Astrocyte (in vitro differentiated cells and primary cell): ENCODE measurements at regions not wholly inside any gene's neighbourhood (a gene's known extent, or its start where the extent isn't known, plus 50 kb on each side); places are given as distances from the start of the nearest gene placed in this dataset.

Experiments used
- DNase-seq: peaks from one replicate; pipeline ENCODE4 v3.0.0-alpha.2; 2010; ENCODE audit warnings: low read depth
- FAIRE-seq: peaks from 2 replicates; lab custom pipeline; 2011; peaks lifted over from hg19 to GRCh38; lab: Jason Lieb, UNC
- H2AFZ ChIP-seq: 2 replicates; pipeline ENCODE4 v1.6.0; 2012; ENCODE audit warnings: low read depth, low read length, inconsistent platforms
- H3K27ac ChIP-seq: 2 replicates; pipeline ENCODE4 v1.5.1; 2011; ENCODE audit warnings: low read depth, low read length, inconsistent platforms
- H3K27me3 ChIP-seq: 2 replicates; pipeline ENCODE4 v1.6.0; 2011; ENCODE audit warnings: low read length, inconsistent platforms; ENCODE audit not compliant: insufficient read depth
- H3K36me3 ChIP-seq: 2 replicates; pipeline ENCODE4 v1.5.1; 2011; ENCODE audit warnings: low read length, inconsistent platforms; ENCODE audit not compliant: insufficient read depth
- H3K4me1 ChIP-seq: 2 replicates; pipeline ENCODE4 v1.5.1; 2011; ENCODE audit warnings: low read length, inconsistent platforms; ENCODE audit not compliant: insufficient read depth
- H3K4me2 ChIP-seq: 2 replicates; pipeline ENCODE4 v1.6.0; 2012; ENCODE audit warnings: low read length, inconsistent platforms
- H3K4me3 ChIP-seq: 2 replicates; pipeline ENCODE4 v1.5.1; 2011; ENCODE audit warnings: low read depth, mild to moderate bottlenecking, low read length, inconsistent platforms; ENCODE audit not compliant: insufficient read depth
- H3K79me2 ChIP-seq: 2 replicates; pipeline ENCODE4 v1.6.0; 2012; ENCODE audit warnings: mild to moderate bottlenecking, low read length, inconsistent platforms; ENCODE audit not compliant: insufficient read depth
- H3K9ac ChIP-seq: 2 replicates; pipeline ENCODE4 v1.6.0; 2012; ENCODE audit warnings: mild to moderate bottlenecking, low read length, inconsistent platforms
- H3K9me3 ChIP-seq: 2 replicates; pipeline ENCODE4 v1.5.1; 2012; ENCODE audit warnings: low read depth, mild to moderate bottlenecking, low read length, inconsistent platforms; ENCODE audit not compliant: insufficient read depth
- H4K20me1 ChIP-seq: 2 replicates; pipeline ENCODE4 v1.6.0; 2012; ENCODE audit warnings: low read length, inconsistent platforms; ENCODE audit not compliant: insufficient read depth
- H3K27ac Mint-ChIP-seq: one replicate; pipeline ENCODE4 v1.8.0; 2021; ENCODE audit warnings: mild to moderate bottlenecking, mixed read lengths; ENCODE audit not compliant: unreplicated experiment
- H3K27me3 Mint-ChIP-seq: one replicate; pipeline ENCODE4 v1.8.0; 2021; ENCODE audit warnings: low read depth, mixed read lengths; ENCODE audit not compliant: unreplicated experiment
- H3K36me3 Mint-ChIP-seq: one replicate; pipeline ENCODE4 v1.8.0; 2021; ENCODE audit warnings: low read depth, mixed read lengths; ENCODE audit not compliant: unreplicated experiment
- H3K4me1 Mint-ChIP-seq: one replicate; pipeline ENCODE4 v1.8.0; 2021; ENCODE audit warnings: low read depth, mixed read lengths; ENCODE audit not compliant: unreplicated experiment
- H3K4me3 Mint-ChIP-seq: one replicate; pipeline ENCODE4 v1.8.0; 2021; ENCODE audit warnings: mild to moderate bottlenecking, moderate library complexity, mixed read lengths; ENCODE audit not compliant: unreplicated experiment
- H3K9me3 Mint-ChIP-seq: one replicate; pipeline ENCODE4 v1.8.0; 2021; ENCODE audit warnings: mild to moderate bottlenecking, mixed read lengths; ENCODE audit not compliant: unreplicated experiment
- EZH2 ChIP-seq: IDR thresholded peaks from 2 replicates; pipeline ENCODE4 v1.6.1; 2012; ENCODE audit warnings: mild to moderate bottlenecking, low read length, inconsistent platforms; ENCODE audit not compliant: insufficient read depth
- TF ChIP-seq, protein P1 (sequence below): IDR thresholded peaks from 2 replicates; pipeline ENCODE4 v1.5.1; 2011; ENCODE audit warnings: low read depth, mild to moderate bottlenecking, inconsistent platforms, low read length, moderate library complexity; ENCODE audit not compliant: insufficient read depth

DNA sequence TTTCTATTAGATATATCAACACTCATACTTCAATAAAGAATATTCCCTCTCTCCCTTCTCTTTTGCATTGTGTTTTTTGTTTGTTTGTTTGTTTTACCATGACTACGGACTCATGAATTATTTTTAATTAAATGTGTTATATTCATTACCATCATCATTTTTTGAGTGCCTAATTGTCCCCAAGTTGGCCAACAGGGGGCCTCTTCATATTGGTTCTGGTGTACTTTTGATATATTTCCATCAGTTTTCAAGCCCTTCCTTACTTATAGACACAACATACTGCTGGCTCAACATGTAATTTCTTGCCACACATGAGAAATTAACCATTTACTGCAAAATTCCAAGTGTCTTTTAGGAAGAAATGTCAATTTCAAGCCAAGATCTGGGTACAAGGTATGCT lies 54.5 kb upstream of the GPC6 start:
- Histone ChIP-seq H2AFZ (no peak overlapping the region), H3K9me3 (no peaks in the 10 kb centered on the region), H3K4me1 (peaks cover 9% of the 10 kb centered on the region), H3K9ac (no peak overlapping the region), H3K4me2 (no peak overlapping the region), H3K27me3 (no peaks in the 10 kb centered on the region), H3K36me3 (no peaks in the 10 kb centered on the region), H3K27ac (no peak overlapping the region), H4K20me1 (no peaks in the 10 kb centered on the region), H3K4me3 (no peak overlapping the region), H3K79me2 (no peaks in the 10 kb centered on the region)
- H3K36me3 Mint-ChIP-seq = peaks cover 4% of the 10 kb centered on the region
- no peak for FAIRE-seq
- H3K27me3 Mint-ChIP-seq = no peaks in the 10 kb centered on the region
- no peak for DNase-seq
- no peak overlapping the region for H3K4me3 Mint-ChIP-seq
- H3K27ac Mint-ChIP-seq = no peak overlapping the region
- peaks cover 20% of the 10 kb centered on the region for H3K9me3 Mint-ChIP-seq
- H3K4me1 Mint-ChIP-seq = peaks cover 35% of the 10 kb centered on the region
- TF ChIP-seq EZH2 = no peak
- TF ChIP-seq, protein P1, sequence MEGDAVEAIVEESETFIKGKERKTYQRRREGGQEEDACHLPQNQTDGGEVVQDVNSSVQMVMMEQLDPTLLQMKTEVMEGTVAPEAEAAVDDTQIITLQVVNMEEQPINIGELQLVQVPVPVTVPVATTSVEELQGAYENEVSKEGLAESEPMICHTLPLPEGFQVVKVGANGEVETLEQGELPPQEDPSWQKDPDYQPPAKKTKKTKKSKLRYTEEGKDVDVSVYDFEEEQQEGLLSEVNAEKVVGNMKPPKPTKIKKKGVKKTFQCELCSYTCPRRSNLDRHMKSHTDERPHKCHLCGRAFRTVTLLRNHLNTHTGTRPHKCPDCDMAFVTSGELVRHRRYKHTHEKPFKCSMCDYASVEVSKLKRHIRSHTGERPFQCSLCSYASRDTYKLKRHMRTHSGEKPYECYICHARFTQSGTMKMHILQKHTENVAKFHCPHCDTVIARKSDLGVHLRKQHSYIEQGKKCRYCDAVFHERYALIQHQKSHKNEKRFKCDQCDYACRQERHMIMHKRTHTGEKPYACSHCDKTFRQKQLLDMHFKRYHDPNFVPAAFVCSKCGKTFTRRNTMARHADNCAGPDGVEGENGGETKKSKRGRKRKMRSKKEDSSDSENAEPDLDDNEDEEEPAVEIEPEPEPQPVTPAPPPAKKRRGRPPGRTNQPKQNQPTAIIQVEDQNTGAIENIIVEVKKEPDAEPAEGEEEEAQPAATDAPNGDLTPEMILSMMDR = peak; percentile 11

DNA sequence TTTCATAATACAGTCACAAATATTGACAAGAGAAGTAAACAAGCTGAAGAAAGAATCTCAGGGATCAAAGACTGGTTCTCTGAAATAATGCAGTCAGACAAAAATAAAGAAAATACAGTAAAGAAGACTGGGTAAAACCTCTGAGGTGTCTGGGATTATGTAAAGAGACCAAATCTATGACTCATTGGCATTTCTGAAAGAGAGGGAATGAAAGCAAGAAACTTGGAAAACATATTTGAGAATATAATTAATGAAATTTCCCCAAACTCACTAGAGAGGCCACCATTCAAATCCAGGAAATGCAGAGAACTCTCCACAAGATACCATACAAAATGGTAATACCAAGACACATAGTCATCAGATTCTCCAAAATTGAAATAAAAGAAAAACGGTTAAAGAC lies 53.0 kb upstream of the GPC6 start:
- TF ChIP-seq EZH2 = no peak
- TF ChIP-seq, protein P1 = no peak

DNA sequence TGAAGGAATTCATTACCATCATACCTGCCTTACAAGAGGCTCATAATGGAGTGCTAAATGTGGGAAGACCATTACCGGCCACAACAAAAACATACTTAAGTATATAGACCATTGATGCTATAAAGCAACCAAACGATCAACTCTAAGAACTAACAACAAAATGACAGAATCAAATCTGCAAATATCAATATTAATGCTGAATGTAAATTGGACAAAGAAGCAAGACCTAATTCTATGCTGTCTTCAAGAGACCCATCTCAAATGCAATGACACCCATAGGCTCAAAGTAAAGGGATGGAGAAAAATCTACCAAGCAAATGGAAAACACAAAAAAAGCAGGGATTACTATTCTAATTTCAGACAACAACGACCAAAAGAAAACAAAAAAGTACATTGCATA lies 52.3 kb upstream of the GPC6 start:
- DNase-seq = no peak

More for the DNA sequence above, 53.0 kb upstream of the GPC6 start:
- no peak overlapping the region for H3K9ac ChIP-seq
- no peaks in the 10 kb centered on the region for H4K20me1 ChIP-seq
- peaks cover 4% of the 10 kb centered on the region for H3K36me3 Mint-ChIP-seq
- H3K4me3 ChIP-seq = no peak overlapping the region
- H3K4me1 ChIP-seq = peaks cover 9% of the 10 kb centered on the region
- peaks cover 35% of the 10 kb centered on the region for H3K4me1 Mint-ChIP-seq
- no peaks in the 10 kb centered on the region for H3K27me3 Mint-ChIP-seq
- H3K9me3 Mint-ChIP-seq = peaks cover 20% of the 10 kb centered on the region
- H3K27ac Mint-ChIP-seq = peak overlapping the region; percentile 95
- no peak overlapping the region for H3K4me3 Mint-ChIP-seq
- H3K9me3 ChIP-seq = no peaks in the 10 kb centered on the region
- FAIRE-seq = peak; percentile 65
- no peaks in the 10 kb centered on the region for H3K36me3 ChIP-seq
- peak; percentile 71 for DNase-seq
- H2AFZ ChIP-seq = no peak overlapping the region
- no peaks in the 10 kb centered on the region for H3K27me3 ChIP-seq
- H3K79me2 ChIP-seq = no peaks in the 10 kb centered on the region
- H3K27ac ChIP-seq = no peak overlapping the region
- H3K4me2 ChIP-seq = no peak overlapping the region

More for the DNA sequence above, 52.3 kb upstream of the GPC6 start:
- FAIRE-seq = no peak
- Mint-ChIP-seq H3K36me3 (peaks cover 4% of the 10 kb centered on the region), H3K27me3 (no peaks in the 10 kb centered on the region), H3K4me1 (peaks cover 32% of the 10 kb centered on the region), H3K27ac (peak overlapping the region; percentile 53), H3K4me3 (no peak overlapping the region), H3K9me3 (peaks cover 20% of the 10 kb centered on the region)
- Histone ChIP-seq H4K20me1 (no peaks in the 10 kb centered on the region), H3K79me2 (no peaks in the 10 kb centered on the region), H3K4me3 (no peak overlapping the region), H3K4me2 (no peak overlapping the region), H3K36me3 (no peaks in the 10 kb centered on the region), H3K27me3 (no peaks in the 10 kb centered on the region), H3K9ac (no peak overlapping the region), H3K27ac (no peak overlapping the region), H2AFZ (no peak overlapping the region), H3K4me1 (peaks cover 9% of the 10 kb centered on the region), H3K9me3 (no peaks in the 10 kb centered on the region)
- TF ChIP-seq, protein P1 = no peak
- TF ChIP-seq EZH2 = no peak
